Left ventricle myocardium inferior (tissue), 1 donor: ENCODE measurements at regions not wholly inside any gene's neighbourhood (a gene's known extent, or its start where the extent isn't known, plus 50 kb on each side); places are given as distances from the start of the nearest gene placed in this dataset.

ENCODE experiments used
- DNase-seq: peaks from one replicate; pipeline ENCODE4 v3.0.0-alpha.2; 2020
- H3K27ac ChIP-seq: fragments of 200-600 bp; replicated peaks from 2 replicates; pipeline ENCODE4 v1.8.0; 2021
- H3K27me3 ChIP-seq: fragments of 200-600 bp; 2 replicates; pipeline ENCODE4 v1.8.0; 2021; ENCODE audit warnings: low read depth
- H3K36me3 ChIP-seq: fragments of 200-600 bp; 2 replicates; pipeline ENCODE4 v1.8.0; 2021
- H3K4me1 ChIP-seq: fragments of 200-600 bp; 2 replicates; pipeline ENCODE4 v1.8.0; 2021
- H3K4me3 ChIP-seq: fragments of 200-600 bp; 2 replicates; pipeline ENCODE4 v1.8.0; 2021; ENCODE audit warnings: mild to moderate bottlenecking, moderate library complexity
- H3K9me3 ChIP-seq: fragments of 200-600 bp; replicated peaks from 2 replicates; pipeline ENCODE4 v1.8.0; 2021
- intact Hi-C: fragments of 100-400 bp; cut with micrococcal nuclease; formaldehyde crosslinking; loops from one replicate; pipeline ENCODE4 v1.11.0; 2022
- TF ChIP-seq, protein P1 (sequence below): fragments of 200-600 bp; IDR thresholded peaks from 2 replicates; pipeline ENCODE4 v1.8.0; 2021; ENCODE audit warnings: antibody characterized with exemption, mild to moderate bottlenecking, borderline replicate concordance
- donor health status: DM: no; HTN: yes; CAD: no; lungs with severe emphysema.

DNA sequence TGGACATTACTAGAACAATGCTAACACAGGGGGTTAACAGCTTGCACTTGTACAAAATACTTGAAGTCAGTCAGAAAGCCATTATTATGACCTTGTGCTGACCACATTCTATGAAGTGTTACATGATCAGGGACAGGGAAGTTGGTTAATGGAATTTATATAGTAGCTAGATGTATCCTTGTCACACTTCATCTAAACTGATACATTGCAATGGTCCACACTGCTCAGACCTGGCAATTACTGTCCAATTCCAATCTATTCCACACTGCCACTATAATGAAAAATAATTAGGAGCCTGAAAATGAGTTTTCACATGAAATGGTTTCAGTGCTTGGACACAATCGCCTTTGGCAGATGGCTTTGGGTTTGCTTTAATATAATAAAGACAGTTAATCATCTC lies 850.8 kb downstream of the EPHA7 start:
- TF ChIP-seq, protein P1, sequence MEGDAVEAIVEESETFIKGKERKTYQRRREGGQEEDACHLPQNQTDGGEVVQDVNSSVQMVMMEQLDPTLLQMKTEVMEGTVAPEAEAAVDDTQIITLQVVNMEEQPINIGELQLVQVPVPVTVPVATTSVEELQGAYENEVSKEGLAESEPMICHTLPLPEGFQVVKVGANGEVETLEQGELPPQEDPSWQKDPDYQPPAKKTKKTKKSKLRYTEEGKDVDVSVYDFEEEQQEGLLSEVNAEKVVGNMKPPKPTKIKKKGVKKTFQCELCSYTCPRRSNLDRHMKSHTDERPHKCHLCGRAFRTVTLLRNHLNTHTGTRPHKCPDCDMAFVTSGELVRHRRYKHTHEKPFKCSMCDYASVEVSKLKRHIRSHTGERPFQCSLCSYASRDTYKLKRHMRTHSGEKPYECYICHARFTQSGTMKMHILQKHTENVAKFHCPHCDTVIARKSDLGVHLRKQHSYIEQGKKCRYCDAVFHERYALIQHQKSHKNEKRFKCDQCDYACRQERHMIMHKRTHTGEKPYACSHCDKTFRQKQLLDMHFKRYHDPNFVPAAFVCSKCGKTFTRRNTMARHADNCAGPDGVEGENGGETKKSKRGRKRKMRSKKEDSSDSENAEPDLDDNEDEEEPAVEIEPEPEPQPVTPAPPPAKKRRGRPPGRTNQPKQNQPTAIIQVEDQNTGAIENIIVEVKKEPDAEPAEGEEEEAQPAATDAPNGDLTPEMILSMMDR: no peak
- H3K4me3 ChIP-seq: no peak overlapping the region
- DNase-seq: no peak
- intact Hi-C loops: no loop called here
- H3K9me3 ChIP-seq: no peaks in the 10 kb centered on the region
- no peak overlapping the region for H3K27ac ChIP-seq
- H3K36me3 ChIP-seq: no peaks in the 10 kb centered on the region
- peaks cover 9% of the 10 kb centered on the region for H3K4me1 ChIP-seq
- H3K27me3 ChIP-seq: no peaks in the 10 kb centered on the region

DNA sequence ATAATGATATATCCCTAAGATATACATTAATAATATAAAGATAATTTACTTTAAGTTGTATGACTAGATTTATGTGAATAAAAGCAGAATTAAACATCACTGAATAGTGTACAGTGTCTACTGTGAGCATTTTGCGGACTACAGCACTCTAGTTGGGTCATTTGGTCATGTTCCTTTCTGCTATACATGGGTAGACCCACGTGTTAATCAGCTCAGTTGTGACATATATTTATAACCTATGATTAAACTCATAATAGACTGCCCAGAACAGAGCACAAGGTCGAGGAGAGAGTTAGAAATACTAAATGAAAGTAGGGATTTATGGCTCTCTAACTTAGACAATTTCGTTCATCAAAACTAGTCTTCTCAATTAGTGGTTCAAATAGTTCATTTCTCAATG lies 852.7 kb downstream of the EPHA7 start:
- Histone ChIP-seq H3K4me3 (no peak overlapping the region), H3K4me1 (peaks cover 9% of the 10 kb centered on the region), H3K9me3 (no peaks in the 10 kb centered on the region), H3K27ac (no peak overlapping the region), H3K36me3 (no peaks in the 10 kb centered on the region), H3K27me3 (no peaks in the 10 kb centered on the region)
- TF ChIP-seq, protein P1: no peak
- intact Hi-C loops: no loop called here
- DNase-seq: no peak

DNA sequence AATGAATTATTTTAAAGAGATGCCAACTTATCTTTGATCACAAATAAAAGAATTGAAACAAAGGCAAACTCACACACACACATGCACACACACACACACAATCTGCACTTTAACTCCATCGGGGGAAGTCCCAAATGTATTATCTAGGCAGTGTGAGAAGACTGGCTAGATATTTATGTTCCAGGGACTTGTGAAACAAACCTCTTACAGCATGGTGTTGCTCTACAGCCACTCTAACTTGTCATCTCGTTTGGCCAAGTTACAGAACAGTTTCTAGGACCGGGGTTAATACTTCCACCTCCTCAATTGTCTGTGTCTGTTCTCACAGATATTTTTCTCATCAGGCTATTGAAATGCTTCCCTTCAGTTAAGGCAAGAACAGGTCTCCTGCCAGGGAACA lies 855.0 kb downstream of the EPHA7 start:
- peaks cover 9% of the 10 kb centered on the region for H3K4me1 ChIP-seq
- TF ChIP-seq, protein P1: no peak
- no peak overlapping the region for H3K4me3 ChIP-seq
- H3K27ac ChIP-seq: no peak overlapping the region
- DNase-seq: no peak
- no peaks in the 10 kb centered on the region for H3K9me3 ChIP-seq
- H3K36me3 ChIP-seq: no peaks in the 10 kb centered on the region
- H3K27me3 ChIP-seq: no peaks in the 10 kb centered on the region
- intact Hi-C loops: no loop called here

DNA sequence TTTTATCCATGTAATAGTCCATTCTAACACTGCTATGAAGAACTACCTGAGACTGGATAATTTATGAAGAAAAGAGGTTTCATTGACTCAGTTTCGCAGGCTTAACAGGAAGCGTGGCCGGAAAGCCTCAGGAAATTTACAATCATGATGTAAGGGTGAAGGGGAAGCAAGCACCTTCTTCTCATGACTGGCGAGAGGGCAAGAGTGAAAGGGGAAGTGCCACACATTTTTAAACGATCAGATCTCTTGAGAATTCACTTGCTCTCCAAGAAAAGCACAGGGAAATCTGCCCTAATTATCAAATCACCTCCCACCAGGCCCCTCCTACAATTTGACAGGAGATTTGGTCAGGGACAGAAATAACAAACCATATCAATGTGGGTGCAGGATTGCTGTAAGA lies 859.7 kb downstream of the EPHA7 start:
- DNase-seq: no peak
- H3K27ac ChIP-seq: no peak overlapping the region
- H3K36me3 ChIP-seq: no peaks in the 10 kb centered on the region
- H3K4me3 ChIP-seq: no peak overlapping the region
- peaks cover under 1% of the 10 kb centered on the region for H3K4me1 ChIP-seq
- TF ChIP-seq, protein P1: no peak
- intact Hi-C loops: no loop called here
- no peaks in the 10 kb centered on the region for H3K9me3 ChIP-seq
- H3K27me3 ChIP-seq: no peaks in the 10 kb centered on the region

DNA sequence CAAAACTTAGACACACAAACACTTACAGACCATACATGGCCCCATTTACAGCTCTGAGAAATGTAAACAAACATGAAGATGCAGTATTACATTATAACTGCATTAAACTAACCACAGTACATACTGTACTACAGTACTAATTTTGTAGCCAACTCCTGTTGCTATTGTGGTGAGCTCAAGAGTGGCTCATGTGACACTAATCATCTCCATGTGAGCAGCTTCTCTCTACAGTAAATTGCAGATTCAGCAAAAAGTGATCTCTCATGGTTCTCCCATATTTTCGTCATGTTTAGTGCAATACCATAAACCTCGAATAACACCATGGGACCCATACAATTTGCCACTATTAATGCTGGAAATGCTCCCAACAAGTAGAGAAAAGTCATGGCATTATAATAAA lies 860.4 kb downstream of the EPHA7 start:
- Histone ChIP-seq H3K36me3 (no peaks in the 10 kb centered on the region), H3K27ac (no peak overlapping the region), H3K4me1 (no peaks in the 10 kb centered on the region), H3K27me3 (no peaks in the 10 kb centered on the region), H3K4me3 (no peak overlapping the region), H3K9me3 (no peaks in the 10 kb centered on the region)
- intact Hi-C loops: no loop called here
- TF ChIP-seq, protein P1: no peak
- no peak for DNase-seq

DNA sequence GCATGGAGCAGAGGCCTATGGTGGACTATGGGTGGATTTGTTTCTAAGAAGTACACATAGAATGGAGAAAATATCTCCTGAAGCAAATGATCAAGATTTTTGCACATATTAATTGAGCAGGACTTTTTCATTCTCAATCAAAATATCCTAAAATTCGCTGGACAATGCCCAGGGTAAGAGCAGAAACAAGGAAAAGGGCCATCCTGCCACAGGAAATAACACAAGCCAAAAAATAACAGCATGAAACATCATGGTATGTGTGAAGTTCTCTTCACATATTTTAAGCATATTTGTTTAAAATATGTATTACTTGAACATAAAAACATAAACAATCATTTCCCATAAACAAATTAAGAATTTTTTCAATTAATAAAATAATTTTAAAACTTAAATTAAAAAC lies 868.9 kb downstream of the EPHA7 start:
- no peaks in the 10 kb centered on the region for H3K27me3 ChIP-seq
- TF ChIP-seq, protein P1: no peak
- no peak for DNase-seq
- H3K4me3 ChIP-seq: no peak overlapping the region
- no peaks in the 10 kb centered on the region for H3K36me3 ChIP-seq
- no peaks in the 10 kb centered on the region for H3K9me3 ChIP-seq
- H3K27ac ChIP-seq: no peak overlapping the region
- no peaks in the 10 kb centered on the region for H3K4me1 ChIP-seq
- intact Hi-C loops: no loop called here
